Upper lobe of left lung (tissue), 6 donors: ENCODE measurements at regions not wholly inside any gene's neighbourhood (a gene's known extent, or its start where the extent isn't known, plus 50 kb on each side); places are given as distances from the start of the nearest gene placed in this dataset.

ENCODE experiments used
- ATAC-seq, 2 donors: fragments of 200-7000 bp; cut with Tn5 transposase; one replicate each; pipeline ENCODE4 v1.9.1; 2022; ENCODE audit warnings: mild to moderate bottlenecking in 2 of 2, moderate library complexity in 2 of 2; ENCODE audit not compliant: low FRiP score in 2 of 2
- DNase-seq, 2 donors: peaks; one replicate each; pipeline ENCODE4 v3.0.0-alpha.2; 2019 to 2020
- H3K27ac ChIP-seq, 4 donors: fragments of 200-600 bp; sonication (generic); one replicate each; pipeline ENCODE4 v1.5.1; 2016 to 2019
- H3K27me3 ChIP-seq, 4 donors: fragments of 200-600 bp; sonication (generic); one replicate each; pipeline ENCODE4 v1.5.1; 2017 to 2019
- H3K36me3 ChIP-seq, 4 donors: fragments of 200-600 bp; sonication (generic); one replicate each; pipeline ENCODE4 v1.5.1; 2016 to 2019
- H3K4me1 ChIP-seq, 4 donors: fragments of 200-600 bp; sonication (generic); one replicate each; pipeline ENCODE4 v1.5.1; 2018 to 2019
- H3K4me3 ChIP-seq, 4 donors: fragments of 200-600 bp; sonication (generic); one replicate each; pipeline ENCODE4 v1.5.1; 2017 to 2019; ENCODE audit warnings: mild to moderate bottlenecking in 2 of 4, moderate library complexity in 1 of 4
- H3K9me3 ChIP-seq, 4 donors: fragments of 200-600 bp; sonication (generic); one replicate each; pipeline ENCODE4 v1.5.1; 2018 to 2019
- EP300 ChIP-seq, 4 donors: sonication (generic); formaldehyde crosslinking; IDR thresholded peaks; one replicate each; pipeline ENCODE4 v1.5.1; 2017; ENCODE audit warnings: antibody characterized with exemption in 4 of 4, control low read depth in 2 of 4
- POLR2A ChIP-seq, 4 donors: fragments of 450-650 bp; IDR thresholded peaks; one replicate each; pipeline ENCODE4 v1.5.1; 2016 to 2017; ENCODE audit warnings: antibody characterized with exemption in 4 of 4, mild to moderate bottlenecking in 2 of 4
- POLR2AphosphoS5 ChIP-seq, 2 donors: sonication (generic); formaldehyde crosslinking; IDR thresholded peaks; one replicate each; pipeline ENCODE4 v1.5.1; 2017; ENCODE audit warnings: antibody characterized with exemption in 2 of 2
- WGBS, 2 donors: methylation state at CpG; one replicate each; pipeline ENCODE4 v1.1.5; 2017 to 2018; 5-methylcytosine and 5-hydroxymethylcytosine counted together
- TF ChIP-seq, protein P1 (sequence below), 6 experiments: fragments of 450-650 bp in 4 of 6; fragments of 200-600 bp in 2 of 6; sonication (generic) in 2 of 6; IDR thresholded peaks; one replicate each; pipeline ENCODE4 v1.5.1; 2016 to 2019; ENCODE audit warnings: antibody characterized with exemption in 6 of 6
- donor health status: DM: no; HTN: no; CAD: no; lungs with moderate emphysema.
- donor health status: DM: no; HTN: yes; CAD: no; lungs with severe emphysema.

- TF ChIP-seq POLR2AphosphoS5 (IDR thresholded peaks at IDR 0.05) (no peak), POLR2A (IDR thresholded peaks at IDR 0.05) (no peak), EP300 (IDR thresholded peaks at IDR 0.05) (no peak)
- TF ChIP-seq, protein P1, sequence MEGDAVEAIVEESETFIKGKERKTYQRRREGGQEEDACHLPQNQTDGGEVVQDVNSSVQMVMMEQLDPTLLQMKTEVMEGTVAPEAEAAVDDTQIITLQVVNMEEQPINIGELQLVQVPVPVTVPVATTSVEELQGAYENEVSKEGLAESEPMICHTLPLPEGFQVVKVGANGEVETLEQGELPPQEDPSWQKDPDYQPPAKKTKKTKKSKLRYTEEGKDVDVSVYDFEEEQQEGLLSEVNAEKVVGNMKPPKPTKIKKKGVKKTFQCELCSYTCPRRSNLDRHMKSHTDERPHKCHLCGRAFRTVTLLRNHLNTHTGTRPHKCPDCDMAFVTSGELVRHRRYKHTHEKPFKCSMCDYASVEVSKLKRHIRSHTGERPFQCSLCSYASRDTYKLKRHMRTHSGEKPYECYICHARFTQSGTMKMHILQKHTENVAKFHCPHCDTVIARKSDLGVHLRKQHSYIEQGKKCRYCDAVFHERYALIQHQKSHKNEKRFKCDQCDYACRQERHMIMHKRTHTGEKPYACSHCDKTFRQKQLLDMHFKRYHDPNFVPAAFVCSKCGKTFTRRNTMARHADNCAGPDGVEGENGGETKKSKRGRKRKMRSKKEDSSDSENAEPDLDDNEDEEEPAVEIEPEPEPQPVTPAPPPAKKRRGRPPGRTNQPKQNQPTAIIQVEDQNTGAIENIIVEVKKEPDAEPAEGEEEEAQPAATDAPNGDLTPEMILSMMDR (IDR thresholded peaks at IDR 0.05) = no peak
- H3K36me3 ChIP-seq = no peaks in the 10 kb centered on the region
- H3K27me3 ChIP-seq = no peaks in the 10 kb centered on the region
- no peak for ATAC-seq
- DNase-seq = peak in 1 of 2 donors; percentile 50
- H3K4me3 ChIP-seq = no peak overlapping the region
- 81 to 84% methylated on average over 22 to 26 of the region's 26 CpGs for WGBS, 2 donors
- H3K9me3 ChIP-seq = no peaks in the 10 kb centered on the region
- H3K4me1 ChIP-seq = peaks cover 0 to 4% (median 2%) of the 10 kb centered on the region in 4 donors
- H3K27ac ChIP-seq = no peak overlapping the region
Observed at GRCh38 chr20:58039274-58040092, 189.0 kb downstream of the ANKRD60 start.

DNA sequence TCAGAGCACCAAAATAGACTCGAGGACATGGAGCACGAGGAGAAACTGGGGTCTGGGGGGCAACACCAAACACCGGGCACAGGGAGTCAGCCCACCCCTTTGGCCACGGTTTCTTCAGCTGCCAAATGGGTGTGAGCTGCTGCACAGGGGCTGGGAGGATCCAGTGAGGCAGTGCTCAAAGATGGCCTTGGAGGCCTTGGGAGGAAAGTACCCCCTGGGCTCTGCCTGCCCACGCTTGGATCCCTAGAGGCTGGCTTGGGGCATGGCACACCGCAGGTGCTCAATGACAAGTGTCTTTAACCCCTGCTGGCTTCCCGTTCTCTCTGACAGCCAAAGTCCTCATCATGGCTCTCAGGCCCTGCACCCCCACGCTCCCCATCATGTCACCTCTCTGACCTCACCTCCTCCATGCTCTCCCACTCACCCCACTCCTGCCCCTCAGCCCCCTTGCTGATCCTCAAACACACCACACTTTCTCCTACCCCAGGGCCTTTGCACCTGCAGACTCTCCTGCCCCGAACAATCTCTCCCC is 190.3 kb downstream of the ANKRD60 start:
- Histone ChIP-seq H3K27me3 (no peaks in the 10 kb centered on the region), H3K4me1 (peaks cover 0 to 2% (median under 1%) of the 10 kb centered on the region in 4 donors), H3K27ac (no peak overlapping the region), H3K36me3 (no peaks in the 10 kb centered on the region), H3K9me3 (no peaks in the 10 kb centered on the region), H3K4me3 (no peak overlapping the region)
- DNase-seq = no peak
- no peak for ATAC-seq
- TF ChIP-seq POLR2AphosphoS5 (IDR thresholded peaks at IDR 0.05) (no peak), POLR2A (IDR thresholded peaks at IDR 0.05) (no peak), EP300 (IDR thresholded peaks at IDR 0.05) (no peak)
- TF ChIP-seq, protein P1 (IDR thresholded peaks at IDR 0.05) = no peak
- WGBS, 2 donors = 75 to 79% methylated on average over 9 of the region's 9 CpGs

DNA sequence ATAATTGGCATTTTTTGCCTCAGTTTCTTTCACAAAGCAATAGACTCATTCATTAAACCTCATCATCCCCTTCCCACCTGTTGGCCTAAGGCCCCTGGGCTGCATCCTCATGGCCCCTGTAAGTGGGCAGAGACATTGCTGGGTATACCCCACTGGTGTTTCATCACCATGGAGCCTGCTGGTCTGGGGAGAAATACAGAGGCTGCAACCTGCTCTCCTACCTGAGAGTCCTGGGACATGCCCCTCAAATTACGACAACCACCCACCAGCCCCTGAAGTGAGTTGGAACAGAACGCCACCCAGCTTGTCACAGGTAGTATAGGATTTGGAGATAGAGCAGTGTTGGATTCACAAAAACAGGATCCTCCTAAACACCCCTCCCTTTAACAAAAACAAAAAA is 190.8 kb downstream of the ANKRD60 start:
- 84 to 95% methylated on average over 2 of the region's 2 CpGs for WGBS, 2 donors
- TF ChIP-seq, protein P1 (IDR thresholded peaks at IDR 0.05) = no peak
- TF ChIP-seq POLR2A (IDR thresholded peaks at IDR 0.05) = no peak
- TF ChIP-seq EP300 (IDR thresholded peaks at IDR 0.05) = no peak
- TF ChIP-seq POLR2AphosphoS5 (IDR thresholded peaks at IDR 0.05) = no peak
- Histone ChIP-seq H3K4me1 (no peaks in the 10 kb centered on the region), H3K27me3 (no peaks in the 10 kb centered on the region), H3K36me3 (no peaks in the 10 kb centered on the region), H3K4me3 (no peak overlapping the region), H3K9me3 (no peaks in the 10 kb centered on the region), H3K27ac (no peak overlapping the region)
- no peak for ATAC-seq
- DNase-seq = no peak

DNA sequence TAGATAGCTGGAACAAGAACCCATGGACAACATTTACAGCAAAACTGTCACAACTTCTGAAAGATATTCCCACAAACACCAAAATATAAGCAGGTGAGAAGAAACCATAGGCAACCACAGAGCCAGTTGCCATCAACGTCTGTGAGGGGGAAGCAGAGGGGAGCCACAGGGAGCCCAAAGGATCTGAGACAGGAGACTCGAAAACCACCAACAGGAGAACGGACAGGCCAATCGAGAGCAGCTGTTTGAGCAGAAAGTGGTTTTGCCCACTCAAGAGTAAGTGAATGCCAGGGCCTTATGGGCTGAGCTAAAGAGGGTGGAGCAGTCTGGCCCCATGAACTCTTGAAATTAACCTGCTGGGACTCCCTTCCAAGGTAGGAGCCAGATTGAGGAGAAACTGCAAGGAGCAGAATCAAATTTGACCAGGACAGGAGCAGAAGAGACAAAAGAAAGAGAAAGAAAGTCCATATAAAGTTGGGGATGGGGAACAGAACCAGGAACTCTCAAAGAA is 195.4 kb downstream of the ANKRD60 start:
- Histone ChIP-seq H3K27ac (no peak overlapping the region), H3K4me1 (no peaks in the 10 kb centered on the region), H3K4me3 (no peak overlapping the region), H3K9me3 (no peaks in the 10 kb centered on the region), H3K36me3 (no peaks in the 10 kb centered on the region), H3K27me3 (no peaks in the 10 kb centered on the region)
- TF ChIP-seq POLR2AphosphoS5 (IDR thresholded peaks at IDR 0.05) (no peak), EP300 (IDR thresholded peaks at IDR 0.05) (no peak), POLR2A (IDR thresholded peaks at IDR 0.05) (no peak)
- TF ChIP-seq, protein P1 (IDR thresholded peaks at IDR 0.05) = no peak
- ATAC-seq (no peak), DNase-seq (no peak)
- WGBS, 2 donors = 78 to 81% methylated on average over 4 of the region's 4 CpGs
